GM12878 (cell line): ENCODE measurements at regions not wholly inside any gene's neighbourhood (a gene's known extent, or its start where the extent isn't known, plus 50 kb on each side); places are given as distances from the start of the nearest gene placed in this dataset.

Source experiments
- ATAC-seq: fragments of 200-7000 bp; cut with Tn5 transposase; 3 replicates; pipeline ENCODE4 v1.9.1; 2020; ENCODE audit warnings: mild to moderate bottlenecking, moderate library complexity
- BruUV-seq: library from RNA; stranded (reverse); fragments of 400-500 nt; replicated peaks from 2 replicates; lab custom pipeline; 2021; lab: Mats Ljungman, UMichigan
- CTCF ChIA-PET: fragments of 300-600 bp; sonication (Branson Sonifier 250); formaldehyde crosslinking; extraction: SDS; loops from one replicate; lab custom pipeline; 2021; ENCODE audit warnings: inconsistent platforms; lab: Yijun Ruan, JAX
- POLR2A ChIA-PET: fragments of 350-600 bp; formaldehyde crosslinking; extraction: SDS; loops from one replicate; lab custom pipeline; 2021; ENCODE audit warnings: inconsistent platforms; lab: Charles Lee
- RAD21 ChIA-PET: fragments of 300-600 bp; sonication (Branson Sonifier 250); formaldehyde crosslinking; loops from one replicate; lab custom pipeline; 2023; ENCODE audit warnings: antibody characterized with exemption; ENCODE audit not compliant: unreplicated experiment; lab: Charles Lee
- SMC1A ChIA-PET: fragments of 300-600 bp; sonication (Branson Sonifier 250); formaldehyde crosslinking; loops from one replicate; lab custom pipeline; 2023; ENCODE audit not compliant: unreplicated experiment, uncharacterized antibody; lab: Charles Lee
- DNase-seq: peaks from one replicate; pipeline ENCODE4 v3.0.0-alpha.2; 2011; ENCODE audit warnings: low read depth, low spot score
- FAIRE-seq: peaks from 3 replicates; lab custom pipeline; 2011; peaks lifted over from hg19 to GRCh38; lab: Jason Lieb, UNC
- H2AFZ ChIP-seq: 2 replicates; pipeline ENCODE4 v1.6.0; 2011; ENCODE audit warnings: low read depth, low read length, control low read depth; ENCODE audit not compliant: control insufficient read depth
- H3K27ac ChIP-seq: 2 replicates; pipeline ENCODE4 v1.5.1; 2011; ENCODE audit warnings: control low read depth; ENCODE audit not compliant: control insufficient read depth, insufficient read depth
- H3K27me3 ChIP-seq, 2 experiments: replicated peaks in 1 of 2; 2 replicates each; pipeline versions ENCODE4 v1.6.0 to v1.6.1; 2011; ENCODE audit warnings: low read length in 1 of 2; ENCODE audit not compliant: control insufficient read depth in 2 of 2, insufficient read depth in 2 of 2
- H3K36me3 ChIP-seq, 2 experiments: 2 replicates each; pipeline ENCODE4 v1.5.1; 2011; ENCODE audit warnings: low read length in 1 of 2; ENCODE audit not compliant: control insufficient read depth in 2 of 2, insufficient read depth in 2 of 2
- H3K4me1 ChIP-seq: 2 replicates; pipeline ENCODE4 v1.6.1; 2011; ENCODE audit warnings: mild to moderate bottlenecking, low read length, moderate library complexity, mixed read lengths; ENCODE audit not compliant: control insufficient read depth, insufficient read depth
- H3K4me2 ChIP-seq: 2 replicates; pipeline ENCODE4 v1.6.0; 2011; ENCODE audit warnings: control low read depth; ENCODE audit not compliant: control insufficient read depth, insufficient read depth
- H3K4me3 ChIP-seq: fragments of 200-600 bp; sonication (generic); 2 replicates; pipeline ENCODE4 v1.5.1; 2016
- H3K79me2 ChIP-seq: 2 replicates; pipeline ENCODE4 v1.6.0; 2011; ENCODE audit warnings: low read length; ENCODE audit not compliant: control insufficient read depth, insufficient read depth
- H3K9ac ChIP-seq: 2 replicates; pipeline ENCODE4 v1.8.0; 2011; ENCODE audit warnings: low read length, control low read depth, mixed read lengths; ENCODE audit not compliant: control insufficient read depth, insufficient read depth
- H3K9me3 ChIP-seq: replicated peaks from 3 replicates; pipeline ENCODE4 v1.5.1; 2011; ENCODE audit warnings: mild to moderate bottlenecking, low read length; ENCODE audit not compliant: control insufficient read depth, insufficient read depth
- H4K20me1 ChIP-seq: 2 replicates; pipeline ENCODE4 v1.6.0; 2011; ENCODE audit not compliant: control insufficient read depth, insufficient read depth
- CBFB ChIP-seq: IDR thresholded peaks from 2 replicates; pipeline ENCODE4 v1.6.1; 2016; ENCODE audit warnings: antibody characterized with exemption, low read depth
- RAD21 ChIP-seq: IDR thresholded peaks from 2 replicates; pipeline ENCODE4 v1.6.1; 2011; ENCODE audit warnings: mild to moderate bottlenecking, low read depth, low read length, moderate library complexity; ENCODE audit not compliant: insufficient read depth
- SMAD1 ChIP-seq: fragments of 450-650 bp; IDR thresholded peaks from 2 replicates; pipeline ENCODE4 v1.6.1; 2018; ENCODE audit warnings: mild to moderate bottlenecking, low read depth; ENCODE audit not compliant: partially characterized antibody
- SMC3 ChIP-seq: IDR thresholded peaks from 2 replicates; pipeline ENCODE4 v1.6.1; 2011; ENCODE audit warnings: low read length, improper control_type of control experiment, borderline replicate concordance
- WGBS: methylation state at CpG from one replicate; pipeline ENCODE4 v1.1.6; 2016; ENCODE audit warnings: low lambda C conversion rate; ENCODE audit not compliant: insufficient replicate concordance, insufficient coverage; ENCODE audit errors: missing lambda C conversion rate; 5-methylcytosine and 5-hydroxymethylcytosine counted together
- in situ Hi-C: fragments of 300-500 bp; cut with MboI; formaldehyde crosslinking; loops from 9 replicates; pipeline ENCODE4 v1.14.3; 2018; ENCODE audit warnings: mixed read lengths
- intact Hi-C: fragments of 100-400 bp; cut with micrococcal nuclease; formaldehyde crosslinking; loops from one replicate; pipeline ENCODE4 v1.14.2; 2022; ENCODE audit not compliant: unreplicated experiment
- TF ChIP-seq, protein P1 (sequence below), 3 experiments: IDR thresholded peaks in 2 of 3; conservative IDR thresholded peaks in 1 of 3; 2 replicates each; pipeline ENCODE4 v1.5.1; 2011; ENCODE audit warnings: low read depth in 3 of 3, low read length in 3 of 3, mild to moderate bottlenecking in 3 of 3, control low read depth in 2 of 3, moderate library complexity in 2 of 3, inconsistent platforms in 1 of 3, mixed read lengths in 1 of 3; ENCODE audit not compliant: control insufficient read depth in 2 of 3, insufficient read depth in 1 of 3; ENCODE audit errors: extremely low read depth in 1 of 3

DNA sequence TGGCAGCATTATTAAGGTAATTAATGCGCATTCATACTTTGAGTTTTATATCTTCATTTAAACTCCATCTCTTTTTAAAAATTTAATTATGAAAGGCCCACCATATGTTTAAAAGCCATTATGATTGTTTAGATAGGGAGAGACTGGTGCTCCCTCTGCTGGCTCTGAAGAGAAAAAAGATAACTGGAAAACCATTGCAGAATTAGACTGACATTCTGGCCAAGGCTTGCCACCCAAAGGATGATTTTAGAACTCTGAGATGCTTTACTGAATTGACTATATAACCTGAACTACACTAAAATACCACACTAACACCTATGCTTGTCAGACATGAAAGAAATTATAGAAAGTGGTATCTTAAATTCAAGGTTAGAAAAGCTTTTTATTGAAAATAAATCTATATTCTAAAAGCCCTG lies 127.6 kb upstream of the SPOPL start:
- BruUV-seq, result no TSS peak
- Histone ChIP-seq H3K27me3 (no peaks in the 10 kb centered on the region), H3K4me1 (no peaks in the 10 kb centered on the region), H3K4me2 (no peak overlapping the region), H3K79me2 (no peaks in the 10 kb centered on the region), H3K4me3 (no peak overlapping the region), H2AFZ (no peak overlapping the region), H3K36me3 (no peaks in the 10 kb centered on the region), H3K9me3 (no peaks in the 10 kb centered on the region), H3K27ac (no peak overlapping the region), H4K20me1 (no peaks in the 10 kb centered on the region), H3K9ac (no peak overlapping the region)
- TF ChIP-seq CBFB (no peak), SMAD1 (no peak), RAD21 (peak; percentile 86), SMC3 (peak; percentile 75; the same call in 1 of the 2 replicates)
- TF ChIP-seq, protein P1, sequence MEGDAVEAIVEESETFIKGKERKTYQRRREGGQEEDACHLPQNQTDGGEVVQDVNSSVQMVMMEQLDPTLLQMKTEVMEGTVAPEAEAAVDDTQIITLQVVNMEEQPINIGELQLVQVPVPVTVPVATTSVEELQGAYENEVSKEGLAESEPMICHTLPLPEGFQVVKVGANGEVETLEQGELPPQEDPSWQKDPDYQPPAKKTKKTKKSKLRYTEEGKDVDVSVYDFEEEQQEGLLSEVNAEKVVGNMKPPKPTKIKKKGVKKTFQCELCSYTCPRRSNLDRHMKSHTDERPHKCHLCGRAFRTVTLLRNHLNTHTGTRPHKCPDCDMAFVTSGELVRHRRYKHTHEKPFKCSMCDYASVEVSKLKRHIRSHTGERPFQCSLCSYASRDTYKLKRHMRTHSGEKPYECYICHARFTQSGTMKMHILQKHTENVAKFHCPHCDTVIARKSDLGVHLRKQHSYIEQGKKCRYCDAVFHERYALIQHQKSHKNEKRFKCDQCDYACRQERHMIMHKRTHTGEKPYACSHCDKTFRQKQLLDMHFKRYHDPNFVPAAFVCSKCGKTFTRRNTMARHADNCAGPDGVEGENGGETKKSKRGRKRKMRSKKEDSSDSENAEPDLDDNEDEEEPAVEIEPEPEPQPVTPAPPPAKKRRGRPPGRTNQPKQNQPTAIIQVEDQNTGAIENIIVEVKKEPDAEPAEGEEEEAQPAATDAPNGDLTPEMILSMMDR (IDR thresholded peaks at IDR 0.05 in 2 of 3, conservative IDR thresholded peaks at IDR 0.05 in 1 of 3; ENCODE audit: control insufficient read depth in 2 of 3, extremely low read depth in 1 of 3, insufficient read depth in 1 of 3, low read depth in 3 of 3, low read length in 3 of 3), result peak; percentile 49 to 66 (median 59)
- peak; percentile 44 for FAIRE-seq
- RAD21 ChIA-PET, result interaction anchor here (1.0 to 2.8 kb wide), 10 partner anchors 19 to 462 kb away, joined by 3 to 18 read pairs (median 4); no protein-coding TSS in a partner anchor
- intact Hi-C loops, result loop anchor here (1.0 to 5.0 kb wide), 5 partner anchors 107 to 463 kb away; no protein-coding TSS in a partner anchor
- WGBS, result 54% methylated on average over 1 of the region's 1 CpG
- in situ Hi-C loops, result loop anchor here (5.0 to 10.0 kb wide), 3 partner anchors 427 to 459 kb away; no protein-coding TSS in a partner anchor
- POLR2A ChIA-PET, result no interaction called here
- DNase-seq, result peak; percentile 12
- peak; percentile 72 for ATAC-seq
- CTCF ChIA-PET, result interaction anchor here (0.7 to 4.3 kb wide), 31 partner anchors 9 to 508 kb away, joined by 3 to 28 read pairs (median 4); no protein-coding TSS in a partner anchor
- SMC1A ChIA-PET, result interaction anchor here (0.6 to 2.6 kb wide), 20 partner anchors 12 to 461 kb away, joined by 3 to 12 read pairs (median 5); no protein-coding TSS in a partner anchor
